Brain pericyte (primary cell): ENCODE measurements at regions not wholly inside any gene's neighbourhood (a gene's known extent, or its start where the extent isn't known, plus 50 kb on each side); places are given as distances from the start of the nearest gene placed in this dataset.
"Not testable (repeated sequence)": the region's sequence is repeated elsewhere in the genome, so short reads cannot be mapped to it uniquely, and the experiment has no call there.

Source experiments
- DNase-seq: peaks from one replicate; pipeline ENCODE4 v3.0.0-alpha.2; 2012; ENCODE audit warnings: low read depth, low spot score

GRCh38 chr9:79490657-79491248 lies 81.0 kb upstream of the TLE4 start:
- no peak for DNase-seq

GRCh38 chr9:79492092-79493009 lies 79.4 kb upstream of the TLE4 start:
- DNase-seq: no peak

DNA sequence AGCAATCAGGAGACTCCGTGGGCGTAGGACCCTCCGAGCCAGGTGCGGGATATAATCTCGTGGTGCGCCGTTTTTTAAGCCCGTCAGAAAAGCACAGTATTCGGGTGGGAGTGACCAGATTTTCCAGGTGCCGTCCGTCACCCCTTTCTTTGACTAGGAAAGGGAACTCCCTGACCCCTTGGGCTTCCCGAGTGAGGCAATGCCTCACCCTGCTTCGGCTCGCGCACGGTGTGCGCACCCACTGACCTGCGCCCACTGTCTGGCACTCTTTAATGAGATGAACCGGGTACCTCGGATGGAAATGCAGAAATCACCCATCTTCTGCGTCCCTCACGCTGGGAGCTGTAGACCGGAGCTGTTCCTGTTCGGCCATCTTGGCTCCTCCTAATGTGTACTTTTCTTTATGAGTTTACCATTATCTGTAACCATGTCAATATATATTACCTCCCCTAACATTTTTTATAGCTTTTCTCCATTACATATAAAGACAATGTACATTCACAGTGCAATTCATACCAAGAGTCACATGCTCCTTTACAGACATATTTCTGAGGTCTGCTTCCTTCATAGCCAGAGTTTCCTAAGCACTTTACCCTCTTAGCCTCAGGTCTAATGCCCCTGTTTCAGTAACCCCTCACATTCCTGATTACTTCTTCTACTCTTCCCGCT lies 71.4 kb upstream of the TLE4 start:
- DNase-seq: not testable (repeated sequence)

- DNase-seq: no peak
These were observed 70.2 kb upstream of the TLE4 start for GRCh38 chr9:79501546-79501945.

DNA sequence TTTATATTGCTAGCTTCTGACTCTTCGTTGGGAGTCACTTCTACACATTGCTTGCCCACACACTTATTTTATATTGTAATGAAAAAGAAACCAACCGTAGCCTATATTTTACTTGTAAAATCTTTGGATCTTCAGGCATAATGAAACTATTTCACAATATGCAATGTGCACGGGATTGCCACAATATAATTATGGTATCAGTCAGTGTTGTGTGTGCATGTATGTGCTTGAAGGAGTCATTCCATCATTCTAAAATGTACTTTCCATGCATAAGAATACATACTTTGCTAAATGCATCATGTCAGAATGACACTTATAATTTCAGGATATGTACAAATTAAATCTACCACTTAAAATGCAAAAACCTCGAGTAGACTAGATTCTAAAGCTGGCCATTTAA lies 64.0 kb upstream of the TLE4 start:
- DNase-seq: no peak

- DNase-seq: no peak
These were observed 59.5 kb upstream of the TLE4 start for GRCh38 chr9:79512251-79512650.
